VCaP (cell line): ENCODE measurements at regions not wholly inside any gene's neighbourhood (a gene's known extent, or its start where the extent isn't known, plus 50 kb on each side); places are given as distances from the start of the nearest gene placed in this dataset.

Experiments
- H3K27ac ChIP-seq: fragments of 450-650 bp; 2 replicates; pipeline ENCODE4 v1.5.1; 2017
- TF ChIP-seq, protein P1 (sequence below): fragments of 450-650 bp; conservative IDR thresholded peaks from 2 replicates; pipeline ENCODE4 v1.5.1; 2017; ENCODE audit warnings: mild to moderate bottlenecking, moderate library complexity

DNA sequence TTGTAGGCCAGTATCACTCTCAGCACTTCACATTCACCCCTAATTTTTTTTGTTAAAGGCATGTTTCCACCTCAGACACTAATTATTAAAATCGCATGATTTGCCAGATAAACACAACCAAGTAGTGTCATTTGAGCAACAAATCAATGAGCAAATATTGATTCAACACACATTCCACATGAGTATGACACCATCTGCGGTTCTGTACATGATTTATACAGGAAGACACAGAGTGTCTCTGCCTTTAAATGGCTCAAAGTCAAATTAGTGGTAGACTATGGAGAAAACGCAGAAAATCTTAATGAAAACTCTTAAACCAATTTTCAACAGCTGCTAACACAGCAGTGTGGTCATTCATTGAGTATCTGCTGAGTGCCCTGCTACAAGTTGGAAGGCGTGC lies 300.2 kb downstream of the SOX4 start:
- H3K27ac ChIP-seq = no peak overlapping the region
- TF ChIP-seq, protein P1, sequence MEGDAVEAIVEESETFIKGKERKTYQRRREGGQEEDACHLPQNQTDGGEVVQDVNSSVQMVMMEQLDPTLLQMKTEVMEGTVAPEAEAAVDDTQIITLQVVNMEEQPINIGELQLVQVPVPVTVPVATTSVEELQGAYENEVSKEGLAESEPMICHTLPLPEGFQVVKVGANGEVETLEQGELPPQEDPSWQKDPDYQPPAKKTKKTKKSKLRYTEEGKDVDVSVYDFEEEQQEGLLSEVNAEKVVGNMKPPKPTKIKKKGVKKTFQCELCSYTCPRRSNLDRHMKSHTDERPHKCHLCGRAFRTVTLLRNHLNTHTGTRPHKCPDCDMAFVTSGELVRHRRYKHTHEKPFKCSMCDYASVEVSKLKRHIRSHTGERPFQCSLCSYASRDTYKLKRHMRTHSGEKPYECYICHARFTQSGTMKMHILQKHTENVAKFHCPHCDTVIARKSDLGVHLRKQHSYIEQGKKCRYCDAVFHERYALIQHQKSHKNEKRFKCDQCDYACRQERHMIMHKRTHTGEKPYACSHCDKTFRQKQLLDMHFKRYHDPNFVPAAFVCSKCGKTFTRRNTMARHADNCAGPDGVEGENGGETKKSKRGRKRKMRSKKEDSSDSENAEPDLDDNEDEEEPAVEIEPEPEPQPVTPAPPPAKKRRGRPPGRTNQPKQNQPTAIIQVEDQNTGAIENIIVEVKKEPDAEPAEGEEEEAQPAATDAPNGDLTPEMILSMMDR = no peak

DNA sequence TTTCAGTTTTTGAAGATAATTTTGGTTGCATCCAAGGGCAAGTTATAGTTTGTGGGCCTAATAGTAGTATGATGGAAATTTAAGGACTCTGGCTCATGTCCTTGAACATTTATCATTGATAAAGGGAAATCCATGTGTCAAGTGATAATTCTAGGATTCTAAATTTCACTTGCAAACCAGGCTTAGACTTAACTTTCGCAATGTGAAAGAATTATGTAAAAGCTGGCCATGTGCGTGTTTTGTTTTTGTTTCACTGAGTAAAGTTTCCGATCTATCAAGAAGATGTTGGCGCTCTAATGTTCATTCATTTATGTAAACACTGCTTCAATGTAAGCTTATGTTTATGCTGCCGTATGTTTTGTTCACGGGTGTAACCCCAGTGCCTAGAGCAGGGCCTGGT lies 302.0 kb downstream of the SOX4 start:
- no peak overlapping the region for H3K27ac ChIP-seq
- TF ChIP-seq, protein P1 = no peak

DNA sequence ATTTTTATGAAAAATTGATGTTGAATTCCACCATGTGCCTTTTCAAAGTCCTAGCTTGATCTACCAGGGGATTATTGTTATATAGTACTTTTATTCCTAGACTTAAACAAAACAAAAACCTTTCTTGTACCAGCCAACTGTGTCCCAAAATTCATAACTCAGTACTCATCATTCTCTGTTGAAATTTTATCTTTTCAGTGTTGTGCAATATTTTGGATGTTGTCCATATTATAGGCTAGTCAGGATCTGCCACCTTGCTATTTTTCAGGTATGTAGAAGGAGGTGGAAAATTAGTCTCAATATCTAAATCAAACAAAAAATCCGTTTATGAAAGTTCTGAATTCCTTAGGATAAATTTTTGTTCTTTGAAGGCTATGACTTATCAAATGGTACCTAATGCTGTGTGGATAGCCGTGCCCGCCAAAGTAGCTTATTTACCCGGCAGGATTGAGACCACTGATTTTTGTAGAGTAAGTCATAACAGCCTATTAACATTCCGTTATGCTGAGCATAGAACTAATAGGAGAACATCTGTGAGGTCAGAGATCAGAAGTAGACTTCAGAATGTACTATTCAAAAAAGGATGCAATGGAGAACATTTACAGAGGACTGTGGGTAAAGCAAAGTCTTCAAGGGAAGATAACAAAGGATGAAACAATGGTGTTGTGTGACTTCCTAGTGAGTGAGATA lies 304.7 kb downstream of the SOX4 start:
- no peak overlapping the region for H3K27ac ChIP-seq
- TF ChIP-seq, protein P1 = no peak

DNA sequence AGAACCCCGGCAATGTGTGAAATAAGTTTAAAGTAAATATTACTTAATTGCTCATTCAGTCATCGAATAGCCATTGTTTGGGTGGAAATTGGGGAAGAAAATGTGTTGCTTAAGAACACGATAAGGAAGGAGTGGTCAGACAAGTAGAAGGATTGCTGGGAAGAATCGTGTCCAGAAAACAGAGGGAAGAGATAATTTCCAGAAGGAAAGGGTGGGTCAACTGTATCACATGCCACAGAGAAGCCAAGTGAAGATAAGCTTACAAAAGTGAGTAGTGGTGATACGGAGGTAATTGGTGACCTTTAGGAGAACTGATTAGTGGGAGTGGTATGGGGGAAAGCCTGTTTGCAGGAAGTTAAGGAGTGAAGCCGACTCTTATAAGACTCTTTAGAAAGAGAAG lies 306.2 kb downstream of the SOX4 start:
- no peak overlapping the region for H3K27ac ChIP-seq
- TF ChIP-seq, protein P1 = no peak

DNA sequence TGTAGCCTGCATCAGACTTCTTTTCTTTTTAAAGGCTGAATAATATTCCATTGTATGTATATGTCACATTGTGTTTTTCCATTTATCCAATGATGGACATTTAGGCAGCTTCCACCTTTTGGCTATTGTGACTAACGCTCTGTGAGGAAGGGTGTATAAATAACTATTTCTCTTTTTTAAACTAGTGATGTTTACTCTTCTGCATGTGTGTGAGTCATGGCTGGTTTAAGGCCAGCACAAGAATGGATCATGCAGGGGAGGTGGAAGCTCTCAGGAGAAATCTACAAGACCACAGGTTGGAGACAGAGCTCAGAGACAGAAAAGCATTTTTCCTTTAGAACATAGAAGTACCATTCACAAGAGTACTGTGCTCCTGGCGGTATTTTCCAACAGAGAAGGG lies 307.2 kb downstream of the SOX4 start:
- H3K27ac ChIP-seq = no peak overlapping the region
- TF ChIP-seq, protein P1 = no peak

DNA sequence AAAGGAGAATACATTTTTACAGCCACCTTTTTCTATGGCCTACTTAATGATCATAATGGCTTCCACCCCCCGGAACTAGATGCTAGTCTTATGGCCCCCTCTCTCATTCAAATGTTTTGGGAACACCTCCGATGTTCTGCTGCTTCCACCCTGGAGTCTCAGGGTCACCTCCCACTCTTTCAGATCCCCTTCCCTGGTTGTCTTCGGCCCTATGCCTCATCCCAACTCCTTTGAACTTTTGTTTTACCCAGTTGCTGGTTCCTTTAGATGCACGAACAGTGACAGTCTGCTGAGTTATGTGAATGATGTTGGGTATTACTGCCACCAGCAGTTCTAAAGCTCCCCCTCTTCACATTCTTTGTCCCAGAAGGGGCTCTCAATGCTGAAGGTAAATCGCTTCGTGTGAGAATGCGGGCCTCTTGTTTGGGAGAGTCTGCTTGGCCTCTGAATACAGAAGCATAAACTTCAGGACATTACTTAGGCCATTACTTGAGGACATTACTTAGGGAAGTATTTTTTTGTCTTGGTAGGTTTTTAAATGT lies 309.1 kb downstream of the SOX4 start:
- peak overlapping the region; percentile 22; the same call in 1 of the 2 replicates for H3K27ac ChIP-seq
- TF ChIP-seq, protein P1 = no peak

DNA sequence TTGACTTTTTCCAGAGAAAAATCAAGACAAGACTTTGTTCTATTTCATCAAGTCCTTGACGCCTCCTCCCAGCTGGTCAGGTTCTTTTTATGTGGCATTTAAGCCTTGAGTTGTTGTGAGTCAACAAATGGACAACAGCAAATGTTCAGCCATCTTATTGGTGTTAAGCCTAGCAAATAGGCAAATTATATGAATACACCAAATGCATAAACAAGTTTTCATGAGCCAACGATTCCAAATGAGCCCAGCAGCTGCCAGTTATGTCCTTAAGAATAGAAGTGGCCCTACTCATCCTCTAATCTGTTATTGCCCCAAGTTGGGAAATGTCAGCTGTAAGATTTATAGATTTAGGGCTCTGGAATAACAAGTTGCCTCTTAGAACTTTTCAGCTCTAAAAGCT lies 312.0 kb downstream of the SOX4 start:
- no peak overlapping the region for H3K27ac ChIP-seq
- TF ChIP-seq, protein P1 = no peak
